ENCODE measurements at regions not wholly inside any gene's neighbourhood (a gene's known extent, or its start where the extent isn't known, plus 50 kb on each side); places are given as distances from the start of the nearest gene placed in this dataset.

GRCh38 chr1:194535369-194535768, 1349.0 kb upstream of the B3GALT2 start:
- DNase-seq (ENCODE audit: low spot score), result no peak

DNA sequence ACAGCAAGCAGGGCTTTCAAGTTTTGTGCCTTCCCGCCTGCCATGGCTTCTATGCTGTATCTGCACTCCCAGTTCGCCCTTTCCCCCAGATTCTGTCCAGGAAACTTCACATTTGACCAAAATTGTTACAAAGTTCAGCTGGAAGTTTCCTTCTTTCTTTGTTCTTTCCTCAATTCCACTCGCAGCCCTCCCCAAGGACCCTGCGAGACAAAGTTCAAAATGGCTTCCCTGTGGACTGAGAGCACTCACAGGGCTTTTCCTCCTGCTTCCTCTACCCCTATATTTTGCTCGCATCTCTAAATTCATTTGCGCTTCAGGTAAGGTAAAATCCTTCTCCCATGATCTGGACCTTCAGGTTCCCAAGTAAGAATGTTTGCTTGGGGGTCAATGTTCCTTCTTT, 1348.4 kb upstream of the B3GALT2 start:
- no peak for DNase-seq (ENCODE audit: low spot score)

DNA sequence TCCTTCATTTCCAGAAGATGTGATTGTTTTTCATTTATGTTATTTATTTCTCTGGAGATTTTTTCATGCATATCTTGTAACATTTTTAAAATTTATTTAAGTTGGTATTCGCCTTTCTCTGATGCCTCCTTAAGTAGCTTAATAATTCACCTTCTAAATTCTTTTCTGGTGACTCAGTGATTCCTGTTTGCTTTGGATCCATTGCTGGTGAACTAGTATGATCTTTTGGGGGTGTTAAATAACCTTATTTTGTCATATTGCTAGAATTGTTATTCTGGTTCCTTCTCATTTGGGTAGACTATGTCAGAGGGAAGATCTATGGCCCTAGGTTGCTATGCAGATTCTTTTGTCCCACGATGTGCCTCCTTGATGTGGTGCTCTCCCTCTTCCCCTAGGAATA, 1347.2 kb upstream of the B3GALT2 start:
- no peak for DNase-seq (ENCODE audit: low spot score)

GRCh38 chr1:194517567-194517966, 1331.2 kb upstream of the B3GALT2 start:
- DNase-seq (ENCODE audit: low spot score), result no peak

- no peak for DNase-seq (ENCODE audit: low spot score)
Observed at GRCh38 chr1:194515916-194516315, 1329.5 kb upstream of the B3GALT2 start.

GRCh38 chr1:194512957-194513356, 1326.5 kb upstream of the B3GALT2 start:
- no peak for DNase-seq (ENCODE audit: low spot score)

- no peak for DNase-seq (ENCODE audit: low spot score)
Observed at GRCh38 chr1:194512345-194512744, 1325.9 kb upstream of the B3GALT2 start.

- DNase-seq (ENCODE audit: low spot score), result no peak
Observed at GRCh38 chr1:194503209-194503608, 1316.8 kb upstream of the B3GALT2 start.

GRCh38 chr1:194495434-194495833, 1309.0 kb upstream of the B3GALT2 start:
- DNase-seq (ENCODE audit: low spot score), result no peak

DNA sequence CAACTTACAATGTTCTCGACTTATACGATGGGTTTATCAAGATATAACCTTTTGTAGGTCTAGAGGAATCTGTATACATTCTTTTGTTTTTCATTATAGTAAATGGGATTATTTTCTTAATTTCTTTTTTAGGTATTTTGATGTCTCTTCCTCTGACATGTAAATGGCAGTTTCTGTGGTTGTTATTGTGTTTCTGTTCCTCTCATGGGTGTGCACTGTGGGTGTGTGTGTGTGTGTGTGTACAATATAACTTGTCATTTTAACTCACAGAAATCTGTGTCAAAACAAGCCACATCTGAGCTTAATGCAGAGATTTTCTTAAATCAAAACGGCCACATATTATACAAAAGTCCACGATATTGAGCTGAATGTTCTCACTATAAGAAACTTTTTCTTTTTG, 1300.8 kb upstream of the B3GALT2 start:
- no peak for DNase-seq (ENCODE audit: low spot score)

- no peak for DNase-seq (ENCODE audit: low spot score)
Observed at GRCh38 chr1:194485432-194485831, 1299.0 kb upstream of the B3GALT2 start.

DNA sequence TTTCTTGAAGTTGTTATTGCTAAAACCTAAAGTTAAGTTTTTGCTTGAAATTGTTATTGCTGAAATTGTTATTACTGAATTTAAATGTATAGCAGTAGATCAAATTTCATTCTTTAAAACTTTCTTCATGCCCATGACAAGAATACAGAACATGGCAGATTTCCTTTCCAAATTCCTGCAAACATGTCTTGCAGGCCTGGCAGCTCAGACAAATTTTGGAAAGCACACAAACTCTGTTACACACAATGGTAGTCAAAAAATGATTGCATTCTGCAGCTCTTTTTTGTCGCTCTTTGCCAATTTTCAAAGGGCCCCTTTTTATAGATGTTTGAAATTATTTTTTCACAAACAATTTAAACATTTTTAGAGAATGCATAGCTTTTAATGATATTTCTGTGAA, 1292.3 kb upstream of the B3GALT2 start:
- no peak for DNase-seq (ENCODE audit: low spot score)

DNA sequence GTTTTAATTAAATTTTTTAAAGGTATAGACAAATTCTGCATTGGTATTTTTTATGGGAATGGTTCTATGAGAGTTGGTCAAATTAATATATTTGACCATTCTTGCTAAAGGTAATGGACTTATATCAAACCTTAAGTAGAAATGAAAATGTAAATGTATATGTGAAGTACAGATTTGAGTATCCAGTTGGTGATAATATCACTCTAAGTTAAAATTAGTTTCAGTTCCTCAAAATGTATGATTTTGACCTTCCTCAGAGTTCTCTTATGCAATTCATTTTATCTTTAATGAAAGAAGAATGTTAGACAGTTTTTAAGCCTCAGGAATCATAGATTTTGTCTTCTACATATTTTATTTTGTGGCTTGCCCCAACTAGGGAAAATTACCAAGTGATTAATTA, 1291.5 kb upstream of the B3GALT2 start:
- no peak for DNase-seq (ENCODE audit: low spot score)

DNA sequence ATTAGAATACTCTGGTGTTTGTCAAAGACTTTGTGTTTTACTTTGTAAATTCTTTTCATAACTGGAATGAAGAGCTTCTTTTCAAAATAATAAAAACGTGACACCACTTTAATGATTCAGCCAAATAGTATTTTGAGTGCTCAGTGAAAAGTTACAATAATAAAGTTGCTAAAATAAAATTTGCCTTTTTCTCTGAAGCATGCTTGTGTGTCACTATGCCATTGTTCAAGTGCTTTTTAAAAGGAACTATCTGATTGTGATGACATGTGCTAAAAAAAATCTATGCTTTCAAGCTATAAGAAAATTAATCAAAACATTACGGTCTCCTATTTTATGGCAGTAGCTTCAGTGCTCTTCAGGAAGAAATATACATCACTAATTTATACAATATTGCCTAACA, 1290.5 kb upstream of the B3GALT2 start:
- no peak for DNase-seq (ENCODE audit: low spot score)

DNA sequence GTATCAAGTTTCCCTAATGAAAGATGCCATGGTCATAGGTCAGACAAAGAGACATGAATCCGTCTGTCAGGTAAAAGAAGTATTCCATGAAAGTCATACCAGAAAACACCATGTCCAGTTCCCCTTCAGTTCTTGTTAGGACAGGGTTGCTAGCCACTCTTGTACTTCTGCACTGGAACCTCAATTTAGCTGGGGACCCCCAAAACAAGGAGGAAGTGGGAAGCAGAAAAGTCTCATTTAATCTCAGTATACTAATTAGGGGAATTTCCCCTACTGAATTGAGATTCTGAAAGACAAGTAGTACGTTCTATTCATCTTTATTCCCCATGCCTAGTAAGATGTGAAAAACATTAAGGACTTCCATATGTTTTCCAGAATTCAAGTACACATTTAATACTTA, 1289.9 kb upstream of the B3GALT2 start:
- no peak for DNase-seq (ENCODE audit: low spot score)

DNA sequence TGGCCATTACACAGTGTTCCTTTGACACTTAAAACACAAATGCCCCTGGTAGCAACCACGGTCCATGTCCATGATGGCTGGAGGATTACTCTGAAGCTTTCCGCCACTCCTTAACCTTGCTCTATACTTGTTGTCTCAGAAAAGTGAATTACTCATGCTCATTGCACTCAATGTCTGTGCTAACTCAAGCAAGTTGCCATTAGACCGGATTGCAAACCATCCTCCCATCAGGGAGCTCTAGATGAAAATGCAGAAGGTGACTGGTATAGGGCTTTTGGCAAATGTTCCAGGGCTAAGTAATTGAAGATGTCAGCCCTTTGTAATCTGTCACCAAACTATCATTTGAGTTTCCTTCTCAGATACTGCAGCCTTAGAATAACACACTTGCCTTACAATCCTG, 1288.3 kb upstream of the B3GALT2 start:
- no peak for DNase-seq (ENCODE audit: low spot score)

GRCh38 chr1:194473766-194474165, 1287.4 kb upstream of the B3GALT2 start:
- DNase-seq (ENCODE audit: low spot score), result no peak

DNA sequence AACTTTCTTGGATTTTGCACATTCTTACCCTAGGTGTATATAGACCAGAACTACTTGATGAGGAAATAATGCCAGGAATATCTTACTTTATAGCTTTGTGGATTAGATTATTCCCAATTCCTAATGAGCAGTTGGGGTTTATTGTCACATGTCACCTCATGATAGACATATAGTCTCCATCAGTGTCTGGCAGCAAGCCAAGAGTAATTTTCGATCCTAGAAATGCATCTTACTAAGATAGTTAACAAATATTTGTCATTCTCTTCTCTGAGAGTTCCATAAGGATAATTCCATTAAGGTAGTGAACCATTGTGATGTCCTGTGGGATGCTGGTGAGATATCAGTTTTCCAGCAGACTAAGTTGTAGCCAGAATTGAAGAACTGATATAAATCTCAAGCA, 1282.9 kb upstream of the B3GALT2 start:
- DNase-seq (ENCODE audit: low spot score), result no peak

DNA sequence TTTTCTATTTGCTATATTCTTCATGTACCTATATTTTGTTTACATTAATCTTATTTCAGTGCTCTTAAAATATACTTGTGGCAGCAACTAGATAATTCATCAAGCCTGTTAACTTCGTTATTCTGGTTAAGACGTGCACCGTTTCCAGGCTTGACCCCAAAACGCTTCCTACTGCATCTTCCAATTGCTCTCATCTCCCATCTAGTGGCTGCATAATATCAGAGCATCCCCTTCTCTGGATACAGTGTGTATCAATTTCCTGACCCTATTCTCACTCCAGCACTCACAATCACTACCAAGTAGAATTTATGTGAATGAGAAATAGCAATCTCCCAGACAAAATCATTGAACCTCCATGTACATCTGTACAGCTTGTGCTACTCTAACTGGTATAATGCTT, 1280.3 kb upstream of the B3GALT2 start:
- DNase-seq (ENCODE audit: low spot score), result no peak

DNA sequence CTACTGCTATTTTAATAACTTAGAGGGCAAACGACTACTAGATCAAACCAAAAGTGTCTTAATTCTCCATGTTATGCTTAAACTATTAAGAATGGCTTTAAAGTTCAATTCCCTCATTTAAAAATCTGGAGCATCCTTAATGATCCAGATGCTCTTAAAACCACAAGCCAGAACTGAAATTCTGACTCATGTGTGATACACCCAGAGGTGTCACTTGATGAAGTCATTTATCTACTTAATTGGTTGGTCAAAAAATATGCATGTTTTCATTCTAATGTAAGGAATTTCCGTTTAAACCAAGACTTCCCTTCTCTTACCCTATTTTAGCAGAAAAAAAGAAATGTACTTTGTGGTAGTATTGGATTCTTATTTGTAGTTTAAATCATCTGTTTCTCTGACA, 1261.2 kb upstream of the B3GALT2 start:
- no peak for DNase-seq (ENCODE audit: low spot score)

- DNase-seq (ENCODE audit: low spot score), result no peak
Observed at GRCh38 chr1:194445244-194445643, 1258.8 kb upstream of the B3GALT2 start.

DNA sequence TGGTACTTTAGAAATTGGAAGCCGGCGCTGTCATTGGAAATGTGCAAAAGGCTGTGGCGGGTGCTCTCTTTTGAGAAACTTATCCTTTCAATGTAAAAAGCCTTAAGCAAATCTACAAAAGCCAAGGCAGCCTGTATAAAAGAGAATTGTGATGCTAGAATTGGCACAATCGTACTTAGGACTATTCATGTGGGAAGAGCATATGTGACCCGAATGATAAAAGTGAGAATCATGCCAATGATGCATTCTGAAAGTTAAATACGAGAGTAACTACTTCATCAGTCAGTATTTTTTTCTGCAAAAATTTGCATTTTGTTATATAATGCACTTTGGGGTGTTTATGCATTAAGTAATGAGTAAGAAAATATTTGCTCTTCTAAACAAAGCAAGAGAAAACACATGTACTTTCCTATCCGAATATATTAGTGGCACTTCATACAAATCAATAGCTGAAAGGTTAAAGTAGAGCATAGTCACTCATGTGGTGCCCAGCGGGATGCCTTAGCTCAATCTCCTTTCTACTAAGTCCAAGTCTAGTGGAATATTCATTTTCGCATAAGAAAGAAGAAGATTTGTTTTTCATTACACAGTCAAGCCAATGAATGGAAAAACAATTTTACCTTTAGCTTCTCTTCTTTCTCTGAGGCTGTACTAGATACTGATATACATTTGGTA, 1256.6 kb upstream of the B3GALT2 start:
- DNase-seq (ENCODE audit: low spot score), result no peak

DNA sequence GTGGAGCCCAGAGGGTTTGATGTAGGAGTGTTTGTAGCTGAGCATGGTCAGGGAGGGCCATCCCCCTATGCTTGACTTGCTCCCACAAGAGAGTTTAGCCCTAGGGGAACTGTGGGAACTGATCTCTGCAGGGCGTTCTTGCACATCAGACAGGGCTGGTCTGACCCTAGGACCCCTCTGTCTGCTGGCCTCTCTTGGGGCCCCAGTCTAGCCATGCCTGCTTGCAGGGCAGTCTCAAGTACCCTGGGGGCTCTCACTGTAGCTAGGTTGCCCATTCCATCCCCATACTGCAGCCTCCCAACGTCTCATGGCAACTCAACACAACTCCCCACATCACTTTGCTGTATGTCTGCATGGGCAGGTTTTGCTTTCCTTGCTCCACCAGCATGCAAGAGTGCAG, 1250.7 kb upstream of the B3GALT2 start:
- no peak for DNase-seq (ENCODE audit: low spot score)

GRCh38 chr1:194431121-194431520, 1244.7 kb upstream of the B3GALT2 start:
- no peak for DNase-seq (ENCODE audit: low spot score)

DNA sequence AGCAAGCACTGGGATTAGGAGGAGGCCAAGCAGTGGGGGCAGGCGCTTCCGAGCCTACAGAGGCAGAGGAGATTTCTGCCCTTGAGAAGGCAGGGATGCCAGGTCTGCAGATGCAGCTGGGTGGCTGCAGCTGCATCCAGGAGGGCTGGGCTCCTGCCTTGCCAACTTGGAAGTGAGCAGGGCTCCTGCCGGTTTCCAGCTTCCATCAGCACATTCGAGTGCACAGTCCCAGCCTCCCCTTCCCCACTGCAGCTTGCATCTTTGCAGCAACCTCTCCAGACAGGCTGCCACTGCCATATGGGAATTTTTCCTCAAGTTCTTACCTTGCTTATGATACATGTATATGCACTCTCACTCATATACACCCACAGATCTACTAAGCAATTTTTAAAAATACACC, 1234.3 kb upstream of the B3GALT2 start:
- DNase-seq (ENCODE audit: low spot score), result no peak

Measured in left forelimb (tissue), 1 donor.